ENCODE measurements at regions not wholly inside any gene's neighbourhood (a gene's known extent, or its start where the extent isn't known, plus 50 kb on each side); places are given as distances from the start of the nearest gene placed in this dataset.

DNA sequence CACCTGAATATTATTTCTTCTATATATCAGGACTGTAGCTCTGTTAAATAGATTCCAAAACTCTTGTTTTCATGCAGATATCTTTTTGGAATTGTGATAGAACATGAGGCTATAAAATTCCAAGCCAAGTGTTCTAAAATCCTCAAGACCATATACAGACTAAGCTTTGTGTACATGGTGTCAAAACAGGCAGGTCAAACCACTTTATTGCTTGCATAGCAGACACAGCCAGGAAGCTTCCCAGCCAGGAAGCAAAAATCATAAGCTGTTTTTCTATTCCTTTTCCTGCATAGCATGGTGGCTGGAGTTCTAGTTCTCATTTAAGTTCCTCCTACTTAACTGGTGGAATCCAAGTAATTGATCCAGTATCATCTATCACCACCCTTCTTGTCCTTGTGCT, 353.3 kb downstream of the PAX1 start:
- intact Hi-C loops (cut with micrococcal nuclease), result loop anchor here in 1 of 2 donors (10.0 kb wide), 1 partner anchor 46 kb away; no protein-coding TSS in a partner anchor
- TF ChIP-seq, protein P1, sequence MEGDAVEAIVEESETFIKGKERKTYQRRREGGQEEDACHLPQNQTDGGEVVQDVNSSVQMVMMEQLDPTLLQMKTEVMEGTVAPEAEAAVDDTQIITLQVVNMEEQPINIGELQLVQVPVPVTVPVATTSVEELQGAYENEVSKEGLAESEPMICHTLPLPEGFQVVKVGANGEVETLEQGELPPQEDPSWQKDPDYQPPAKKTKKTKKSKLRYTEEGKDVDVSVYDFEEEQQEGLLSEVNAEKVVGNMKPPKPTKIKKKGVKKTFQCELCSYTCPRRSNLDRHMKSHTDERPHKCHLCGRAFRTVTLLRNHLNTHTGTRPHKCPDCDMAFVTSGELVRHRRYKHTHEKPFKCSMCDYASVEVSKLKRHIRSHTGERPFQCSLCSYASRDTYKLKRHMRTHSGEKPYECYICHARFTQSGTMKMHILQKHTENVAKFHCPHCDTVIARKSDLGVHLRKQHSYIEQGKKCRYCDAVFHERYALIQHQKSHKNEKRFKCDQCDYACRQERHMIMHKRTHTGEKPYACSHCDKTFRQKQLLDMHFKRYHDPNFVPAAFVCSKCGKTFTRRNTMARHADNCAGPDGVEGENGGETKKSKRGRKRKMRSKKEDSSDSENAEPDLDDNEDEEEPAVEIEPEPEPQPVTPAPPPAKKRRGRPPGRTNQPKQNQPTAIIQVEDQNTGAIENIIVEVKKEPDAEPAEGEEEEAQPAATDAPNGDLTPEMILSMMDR (IDR thresholded peaks at IDR 0.05), result no peak

DNA sequence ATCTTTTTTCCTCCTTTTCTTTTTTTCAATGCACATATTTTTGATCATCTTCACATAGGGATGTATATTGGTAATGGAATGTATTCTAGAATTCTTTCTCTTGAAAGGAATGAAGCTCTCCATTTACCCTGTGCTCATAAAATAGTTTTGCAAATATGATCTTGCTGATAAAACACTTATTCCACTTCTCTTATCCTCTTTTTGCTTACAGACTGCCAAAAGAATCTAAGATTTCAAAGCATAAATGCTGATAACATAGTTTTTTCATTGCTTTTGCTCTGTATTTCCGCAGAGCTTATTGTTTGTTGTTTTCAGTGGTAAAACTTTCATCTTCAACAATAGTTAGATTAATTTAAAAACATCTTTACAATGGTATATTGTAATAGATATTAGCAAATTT, 350.5 kb downstream of the PAX1 start:
- intact Hi-C loops (cut with micrococcal nuclease), result loop anchor here in 1 of 2 donors (10.0 kb wide), 1 partner anchor 49 kb away; no protein-coding TSS in a partner anchor
- no peak overlapping the region for H3K27ac Mint-ChIP-seq
- H3K9me3 ChIP-seq (replicated peaks in 1 of 2; ENCODE audit: control insufficient read depth in 1 of 2, insufficient read depth in 1 of 2, low read length in 2 of 2), result peaks cover 4 to 17% of the 10 kb centered on the region in 2 donors
- TF ChIP-seq, protein P1 (IDR thresholded peaks at IDR 0.05), result no peak
- DNase-seq, result no peak
- no peak overlapping the region for H3K4me3 ChIP-seq (replicated peaks in 1 of 3; ENCODE audit: low read depth in 2 of 3, low read length in 3 of 3)
- no peaks in the 10 kb centered on the region for H3K27me3 Mint-ChIP-seq (ENCODE audit: low read depth in 3 of 3)
- no peaks in the 10 kb centered on the region for H3K4me1 Mint-ChIP-seq
- H2AFZ ChIP-seq (ENCODE audit: insufficient read depth, low read depth, low read length, poor library complexity, severe bottlenecking), result no peak overlapping the region
- H3K9ac ChIP-seq (ENCODE audit: insufficient read depth, low read length, poor library complexity, severe bottlenecking), result no peak overlapping the region
- H3K4me3 Mint-ChIP-seq, result no peak overlapping the region
- H3K79me2 ChIP-seq (ENCODE audit: insufficient read depth, low read length), result no peaks in the 10 kb centered on the region
- no peaks in the 10 kb centered on the region for H4K20me1 ChIP-seq (ENCODE audit: insufficient read depth, low read length)
- no peak overlapping the region for H3K4me2 ChIP-seq (replicated peaks; ENCODE audit: extremely low read depth, low read length, poor library complexity, severe bottlenecking)
- H3K27me3 ChIP-seq (ENCODE audit: control insufficient read depth in 2 of 2, insufficient read depth in 2 of 2, low read length in 2 of 2), result no peaks in the 10 kb centered on the region
- no CpG with 5 or more reads among the region's 1 CpG for WGBS (ENCODE audit: insufficient coverage)
- no peak overlapping the region for H3K27ac ChIP-seq (ENCODE audit: low read depth in 1 of 2, low read length in 2 of 2)
- peaks cover 0 to 6% (median 1%) of the 10 kb centered on the region in 7 donors for H3K9me3 Mint-ChIP-seq
- H3K36me3 Mint-ChIP-seq, result no peaks in the 10 kb centered on the region
- no peaks in the 10 kb centered on the region for H3K36me3 ChIP-seq (replicated peaks in 1 of 2; ENCODE audit: control insufficient read depth in 1 of 2, insufficient read depth in 2 of 2, low read length in 2 of 2)
- H3K4me1 ChIP-seq (ENCODE audit: control insufficient read depth in 1 of 2, insufficient read depth in 2 of 2, low read length in 2 of 2), result no peaks in the 10 kb centered on the region

More for the DNA sequence above, 353.3 kb downstream of the PAX1 start:
- Histone ChIP-seq H3K27me3 (ENCODE audit: control insufficient read depth in 2 of 2, insufficient read depth in 2 of 2, low read length in 2 of 2) (no peaks in the 10 kb centered on the region), H3K4me2 (replicated peaks; ENCODE audit: extremely low read depth, low read length, poor library complexity, severe bottlenecking) (no peak overlapping the region), H3K27ac (ENCODE audit: low read depth in 1 of 2, low read length in 2 of 2) (no peak overlapping the region), H3K9ac (ENCODE audit: insufficient read depth, low read length, poor library complexity, severe bottlenecking) (no peak overlapping the region), H3K4me3 (replicated peaks in 1 of 3; ENCODE audit: low read depth in 2 of 3, low read length in 3 of 3) (no peak overlapping the region), H4K20me1 (ENCODE audit: insufficient read depth, low read length) (no peaks in the 10 kb centered on the region), H3K36me3 (replicated peaks in 1 of 2; ENCODE audit: control insufficient read depth in 1 of 2, insufficient read depth in 2 of 2, low read length in 2 of 2) (no peaks in the 10 kb centered on the region), H3K9me3 (replicated peaks in 1 of 2; ENCODE audit: control insufficient read depth in 1 of 2, insufficient read depth in 1 of 2, low read length in 2 of 2) (peaks cover 6 to 13% of the 10 kb centered on the region in 2 donors), H3K79me2 (ENCODE audit: insufficient read depth, low read length) (no peaks in the 10 kb centered on the region), H2AFZ (ENCODE audit: insufficient read depth, low read depth, low read length, poor library complexity, severe bottlenecking) (no peak overlapping the region), H3K4me1 (ENCODE audit: control insufficient read depth in 1 of 2, insufficient read depth in 2 of 2, low read length in 2 of 2) (no peaks in the 10 kb centered on the region)
- Mint-ChIP-seq H3K9me3 (peaks cover 0 to 7% (median 2%) of the 10 kb centered on the region in 7 donors), H3K27ac (no peak overlapping the region), H3K4me1 (no peaks in the 10 kb centered on the region), H3K4me3 (no peak overlapping the region), H3K36me3 (no peaks in the 10 kb centered on the region), H3K27me3 (ENCODE audit: low read depth in 3 of 3) (peaks cover 0 to 2% (median 0%) of the 10 kb centered on the region in 3 donors)
- no peak for DNase-seq

Data from CD14-positive monocyte (primary cell).